Endodermal cell (in vitro differentiated cells): ENCODE measurements at regions not wholly inside any gene's neighbourhood (a gene's known extent, or its start where the extent isn't known, plus 50 kb on each side); places are given as distances from the start of the nearest gene placed in this dataset.
"Not testable (repeated sequence)": the region's sequence is repeated elsewhere in the genome, so short reads cannot be mapped to it uniquely, and the experiment has no call there.

ENCODE experiments used
- DNase-seq: peaks from one replicate; pipeline ENCODE4 v3.0.0-alpha.2; 2017
- H3K27ac ChIP-seq: 2 replicates; pipeline ENCODE4 v1.5.1; 2013; ENCODE audit warnings: mild to moderate bottlenecking, low read depth, low read length, moderate library complexity
- H3K27me3 ChIP-seq: 2 replicates; pipeline ENCODE4 v1.6.1; 2013; ENCODE audit warnings: mild to moderate bottlenecking, low read length, moderate library complexity; ENCODE audit not compliant: insufficient read depth, control insufficient read depth, poor library complexity, severe bottlenecking
- H3K36me3 ChIP-seq: 2 replicates; pipeline ENCODE4 v1.7.0; 2013; ENCODE audit warnings: mild to moderate bottlenecking, low read length, moderate library complexity; ENCODE audit not compliant: control insufficient read depth, insufficient read depth
- H3K4me1 ChIP-seq: one replicate; pipeline ENCODE4 v1.7.0; 2013; ENCODE audit warnings: low read length; ENCODE audit not compliant: control insufficient read depth, insufficient read depth
- H3K4me3 ChIP-seq: 2 replicates; pipeline ENCODE4 v1.5.1; 2013; ENCODE audit warnings: mild to moderate bottlenecking, low read length, moderate library complexity
- H3K9ac ChIP-seq: 2 replicates; pipeline ENCODE4 v1.6.1; 2013; ENCODE audit warnings: mild to moderate bottlenecking, low read length, moderate library complexity; ENCODE audit not compliant: poor library complexity, severe bottlenecking; ENCODE audit errors: extremely low read depth
- H3K9me3 ChIP-seq: 2 replicates; pipeline ENCODE4 v1.6.1; 2013; ENCODE audit warnings: mild to moderate bottlenecking, low read length, moderate library complexity; ENCODE audit not compliant: control insufficient read depth
- H3K27ac Mint-ChIP-seq: 2 replicates; pipeline ENCODE4 v1.8.0; 2020; ENCODE audit warnings: mixed read lengths
- H3K27me3 Mint-ChIP-seq: 2 replicates; pipeline ENCODE4 v1.8.0; 2021; ENCODE audit warnings: mild to moderate bottlenecking, mixed read lengths; ENCODE audit not compliant: insufficient read depth
- H3K36me3 Mint-ChIP-seq: 2 replicates; pipeline ENCODE4 v1.8.0; 2020; ENCODE audit warnings: low read depth, mixed read lengths
- H3K4me1 Mint-ChIP-seq: 2 replicates; pipeline ENCODE4 v1.8.0; 2020; ENCODE audit warnings: mixed read lengths
- H3K4me3 Mint-ChIP-seq: 2 replicates; pipeline ENCODE4 v1.8.0; 2020; ENCODE audit warnings: mild to moderate bottlenecking, moderate library complexity, mixed read lengths
- H3K9me3 Mint-ChIP-seq: 2 replicates; pipeline ENCODE4 v1.8.0; 2020; ENCODE audit warnings: mild to moderate bottlenecking, mixed read lengths
- WGBS, 2 experiments: methylation state at CpG; one replicate each; pipeline versions ENCODE4 v1.1.5 to v1.1.7; 2013; ENCODE audit warnings: missing lambda C conversion rate in 2 of 2, mixed read lengths in 1 of 2; ENCODE audit not compliant: insufficient coverage in 1 of 2, insufficient read length in 1 of 2; 5-methylcytosine and 5-hydroxymethylcytosine counted together
- TF ChIP-seq, protein P1 (sequence below): fragments of 200-600 bp; sonication (generic); conservative IDR thresholded peaks from 2 replicates; pipeline ENCODE4 v1.5.0; 2021; ENCODE audit warnings: antibody characterized with exemption, mild to moderate bottlenecking

DNA sequence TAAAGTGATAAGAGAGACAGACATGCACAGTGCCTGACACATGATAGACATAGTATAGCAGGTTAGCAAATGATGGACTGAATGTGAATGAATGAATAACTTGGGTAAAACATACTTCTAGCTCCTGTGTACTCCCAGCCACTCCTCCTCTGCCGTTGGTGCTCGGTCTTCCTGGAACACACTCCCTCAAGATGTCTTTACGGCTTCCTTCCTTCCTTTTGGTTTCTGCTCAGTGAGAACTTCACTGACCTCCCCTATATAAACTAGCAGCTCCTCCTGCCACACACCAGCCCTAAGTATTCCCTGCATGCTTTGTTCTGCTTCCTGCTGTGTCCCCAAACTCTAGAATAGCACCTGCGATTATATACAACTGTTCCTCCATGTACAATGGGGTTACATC is 50.2 kb downstream of the RAD54L2 start:
- H3K36me3 Mint-ChIP-seq, result peaks cover 49% of the 10 kb centered on the region
- TF ChIP-seq, protein P1, sequence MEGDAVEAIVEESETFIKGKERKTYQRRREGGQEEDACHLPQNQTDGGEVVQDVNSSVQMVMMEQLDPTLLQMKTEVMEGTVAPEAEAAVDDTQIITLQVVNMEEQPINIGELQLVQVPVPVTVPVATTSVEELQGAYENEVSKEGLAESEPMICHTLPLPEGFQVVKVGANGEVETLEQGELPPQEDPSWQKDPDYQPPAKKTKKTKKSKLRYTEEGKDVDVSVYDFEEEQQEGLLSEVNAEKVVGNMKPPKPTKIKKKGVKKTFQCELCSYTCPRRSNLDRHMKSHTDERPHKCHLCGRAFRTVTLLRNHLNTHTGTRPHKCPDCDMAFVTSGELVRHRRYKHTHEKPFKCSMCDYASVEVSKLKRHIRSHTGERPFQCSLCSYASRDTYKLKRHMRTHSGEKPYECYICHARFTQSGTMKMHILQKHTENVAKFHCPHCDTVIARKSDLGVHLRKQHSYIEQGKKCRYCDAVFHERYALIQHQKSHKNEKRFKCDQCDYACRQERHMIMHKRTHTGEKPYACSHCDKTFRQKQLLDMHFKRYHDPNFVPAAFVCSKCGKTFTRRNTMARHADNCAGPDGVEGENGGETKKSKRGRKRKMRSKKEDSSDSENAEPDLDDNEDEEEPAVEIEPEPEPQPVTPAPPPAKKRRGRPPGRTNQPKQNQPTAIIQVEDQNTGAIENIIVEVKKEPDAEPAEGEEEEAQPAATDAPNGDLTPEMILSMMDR, result no peak
- no peak overlapping the region for H3K9ac ChIP-seq
- peak overlapping the region; percentile 1 for H3K27ac Mint-ChIP-seq
- H3K4me1 Mint-ChIP-seq, result peaks cover 20% of the 10 kb centered on the region
- H3K4me3 Mint-ChIP-seq, result no peak overlapping the region
- no peaks in the 10 kb centered on the region for H3K4me1 ChIP-seq
- no peaks in the 10 kb centered on the region for H3K27me3 ChIP-seq
- no peak for DNase-seq
- no peak overlapping the region for H3K4me3 ChIP-seq
- no peak overlapping the region for H3K27ac ChIP-seq
- peaks cover 35% of the 10 kb centered on the region for H3K36me3 ChIP-seq
- H3K9me3 Mint-ChIP-seq, result no peaks in the 10 kb centered on the region
- H3K27me3 Mint-ChIP-seq, result no peaks in the 10 kb centered on the region
- WGBS, 2 experiments, result 92 to 100% methylated on average over 2 to 4 of the region's 4 CpGs
- H3K9me3 ChIP-seq, result no peaks in the 10 kb centered on the region

DNA sequence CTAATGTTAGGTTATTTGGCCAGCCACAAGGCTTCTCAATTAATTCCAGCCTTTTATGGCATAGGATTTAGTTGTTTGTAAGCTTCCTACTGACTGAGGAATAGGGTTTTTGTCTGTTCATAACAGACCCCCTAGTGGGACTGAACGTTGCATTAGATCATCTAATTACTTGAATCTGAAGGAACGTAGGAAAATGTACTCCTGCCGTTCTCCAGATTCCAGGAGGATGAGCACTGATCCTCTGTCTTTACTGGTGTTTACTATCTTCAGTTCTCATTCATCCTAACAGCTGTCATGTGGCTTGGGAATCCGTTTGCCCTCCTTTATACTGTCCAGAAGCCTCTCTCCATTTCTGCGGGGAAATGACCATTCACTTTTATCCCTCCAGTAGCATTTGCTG is 52.7 kb downstream of the RAD54L2 start:
- H3K27me3 ChIP-seq, result no peaks in the 10 kb centered on the region
- Mint-ChIP-seq H3K36me3 (peaks cover 63% of the 10 kb centered on the region), H3K4me3 (no peak overlapping the region), H3K27me3 (no peaks in the 10 kb centered on the region), H3K9me3 (no peaks in the 10 kb centered on the region), H3K27ac (no peak overlapping the region), H3K4me1 (peaks cover 1% of the 10 kb centered on the region)
- TF ChIP-seq, protein P1, result no peak
- H3K4me1 ChIP-seq, result no peaks in the 10 kb centered on the region
- H3K9me3 ChIP-seq, result no peaks in the 10 kb centered on the region
- H3K27ac ChIP-seq, result no peak overlapping the region
- H3K4me3 ChIP-seq, result no peak overlapping the region
- WGBS, 2 experiments, result 94 to 100% methylated on average over 3 to 5 of the region's 5 CpGs
- no peak for DNase-seq
- H3K9ac ChIP-seq, result no peak overlapping the region
- peaks cover 41% of the 10 kb centered on the region for H3K36me3 ChIP-seq

DNA sequence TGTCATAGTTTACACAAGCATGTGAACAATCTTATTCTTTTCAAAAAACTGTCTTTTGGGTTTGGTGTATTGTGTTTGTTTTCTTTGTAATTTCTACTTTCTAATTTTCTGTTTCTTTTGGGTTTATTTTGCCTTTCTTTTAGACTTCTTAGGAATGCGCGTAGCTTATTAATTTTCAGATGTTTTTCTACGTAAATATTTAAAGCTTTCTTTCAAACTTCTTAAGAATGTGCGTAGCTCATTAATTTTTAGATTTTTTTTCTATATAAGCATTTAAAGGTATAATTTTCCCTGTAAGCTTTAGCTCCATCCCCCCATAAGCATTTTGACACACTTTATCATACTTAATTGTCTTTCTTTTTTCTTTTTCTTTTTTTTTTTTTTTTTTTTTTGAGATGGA is 55.2 kb downstream of the RAD54L2 start:
- DNase-seq, result no peak
- Mint-ChIP-seq H3K4me1 (no peaks in the 10 kb centered on the region), H3K9me3 (no peaks in the 10 kb centered on the region), H3K27me3 (no peaks in the 10 kb centered on the region), H3K4me3 (no peak overlapping the region), H3K27ac (no peak overlapping the region), H3K36me3 (peaks cover 55% of the 10 kb centered on the region)
- peaks cover 50% of the 10 kb centered on the region for H3K36me3 ChIP-seq
- TF ChIP-seq, protein P1, result no peak
- 85% methylated on average over 4 of the region's 4 CpGs; no CpG with 5 or more reads in 1 of the 2 experiments for WGBS, 2 experiments
- no peak overlapping the region for H3K9ac ChIP-seq
- no peak overlapping the region for H3K4me3 ChIP-seq
- no peaks in the 10 kb centered on the region for H3K4me1 ChIP-seq
- no peaks in the 10 kb centered on the region for H3K9me3 ChIP-seq
- H3K27ac ChIP-seq, result no peak overlapping the region
- no peaks in the 10 kb centered on the region for H3K27me3 ChIP-seq

DNA sequence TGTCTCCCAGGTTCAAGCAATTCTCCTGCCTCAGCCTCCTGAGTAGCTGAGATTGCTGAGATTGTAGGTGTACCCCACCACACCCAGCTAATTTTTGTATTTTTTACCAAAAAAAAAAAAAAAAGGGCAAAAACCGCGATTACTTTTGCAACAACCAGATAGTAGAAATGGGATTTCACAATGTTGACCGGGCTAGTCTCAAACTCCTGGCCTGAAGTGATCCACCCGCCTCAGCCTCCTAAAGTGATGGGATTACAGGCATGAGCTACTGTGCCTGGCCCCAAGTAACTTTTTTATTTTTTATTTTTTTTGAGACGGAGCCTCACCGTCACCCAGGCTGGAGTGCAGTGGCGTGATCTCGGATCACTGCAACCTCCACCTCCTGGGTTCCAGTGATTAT is 61.1 kb downstream of the RAD54L2 start:
- 96 to 97% methylated on average over 8 of the region's 8 CpGs for WGBS, 2 experiments
- peaks cover 24% of the 10 kb centered on the region for H3K36me3 ChIP-seq
- H3K9me3 Mint-ChIP-seq, H3K9ac ChIP-seq, H3K27ac ChIP-seq, H3K27ac Mint-ChIP-seq, H3K27me3 Mint-ChIP-seq, H3K9me3 ChIP-seq, H3K4me1 ChIP-seq, H3K4me3 ChIP-seq, H3K27me3 ChIP-seq, H3K4me1 Mint-ChIP-seq, DNase-seq, H3K4me3 Mint-ChIP-seq: not testable (repeated sequence)
- H3K36me3 Mint-ChIP-seq, result peaks cover 28% of the 10 kb centered on the region
